ENCODE measurements at regions not wholly inside any gene's neighbourhood (a gene's known extent, or its start where the extent isn't known, plus 50 kb on each side); places are given as distances from the start of the nearest gene placed in this dataset.

- TF ChIP-seq, protein P1, sequence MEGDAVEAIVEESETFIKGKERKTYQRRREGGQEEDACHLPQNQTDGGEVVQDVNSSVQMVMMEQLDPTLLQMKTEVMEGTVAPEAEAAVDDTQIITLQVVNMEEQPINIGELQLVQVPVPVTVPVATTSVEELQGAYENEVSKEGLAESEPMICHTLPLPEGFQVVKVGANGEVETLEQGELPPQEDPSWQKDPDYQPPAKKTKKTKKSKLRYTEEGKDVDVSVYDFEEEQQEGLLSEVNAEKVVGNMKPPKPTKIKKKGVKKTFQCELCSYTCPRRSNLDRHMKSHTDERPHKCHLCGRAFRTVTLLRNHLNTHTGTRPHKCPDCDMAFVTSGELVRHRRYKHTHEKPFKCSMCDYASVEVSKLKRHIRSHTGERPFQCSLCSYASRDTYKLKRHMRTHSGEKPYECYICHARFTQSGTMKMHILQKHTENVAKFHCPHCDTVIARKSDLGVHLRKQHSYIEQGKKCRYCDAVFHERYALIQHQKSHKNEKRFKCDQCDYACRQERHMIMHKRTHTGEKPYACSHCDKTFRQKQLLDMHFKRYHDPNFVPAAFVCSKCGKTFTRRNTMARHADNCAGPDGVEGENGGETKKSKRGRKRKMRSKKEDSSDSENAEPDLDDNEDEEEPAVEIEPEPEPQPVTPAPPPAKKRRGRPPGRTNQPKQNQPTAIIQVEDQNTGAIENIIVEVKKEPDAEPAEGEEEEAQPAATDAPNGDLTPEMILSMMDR (IDR thresholded peaks at IDR 0.05): no peak
- TF ChIP-seq POLR2A (IDR thresholded peaks at IDR 0.05): no peak
Observed at GRCh38 chr4:64882311-64883086, 473.2 kb upstream of the TECRL start.
